Right renal cortex interstitium (tissue), 3 donors: ENCODE measurements at regions not wholly inside any gene's neighbourhood (a gene's known extent, or its start where the extent isn't known, plus 50 kb on each side); places are given as distances from the start of the nearest gene placed in this dataset.
"Not testable (repeated sequence)": the region's sequence is repeated elsewhere in the genome, so short reads cannot be mapped to it uniquely, and the experiment has no call there.

ENCODE experiments used
- DNase-seq, 3 donors: peaks; one replicate each; pipeline ENCODE4 v3.0.0-alpha.2; 2013; ENCODE audit warnings: low read depth in 3 of 3, low spot score in 2 of 3

- DNase-seq = not testable (repeated sequence)
Measured at GRCh38 chr9:96090630-96091029, 211.3 kb downstream of the HSD17B3 start.

- DNase-seq = no peak
Measured at GRCh38 chr9:96089452-96090085, 212.4 kb downstream of the HSD17B3 start.

GRCh38 chr9:96088510-96088909 lies 213.0 kb downstream of the ERCC6L2 start:
- DNase-seq = no peak

GRCh38 chr9:96087669-96088299 lies 212.3 kb downstream of the ERCC6L2 start:
- DNase-seq = peak; percentile 41 to 70 (median 45)

- no peak for DNase-seq
Measured at GRCh38 chr9:96086936-96087571, 211.6 kb downstream of the ERCC6L2 start.

- no peak for DNase-seq
Measured at GRCh38 chr9:96085491-96086143, 210.1 kb downstream of the ERCC6L2 start.

GRCh38 chr9:96084331-96084734 lies 208.8 kb downstream of the ERCC6L2 start:
- DNase-seq = no peak

- no peak for DNase-seq
Measured at GRCh38 chr9:96082516-96083232, 207.2 kb downstream of the ERCC6L2 start.

GRCh38 chr9:96080364-96080763 lies 204.9 kb downstream of the ERCC6L2 start:
- no peak for DNase-seq

- DNase-seq = no peak
Measured at GRCh38 chr9:96079779-96080178, 204.3 kb downstream of the ERCC6L2 start.

- DNase-seq = no peak
Measured at GRCh38 chr9:96078897-96079490, 203.5 kb downstream of the ERCC6L2 start.

GRCh38 chr9:96075757-96076156 lies 200.3 kb downstream of the ERCC6L2 start:
- DNase-seq = no peak

GRCh38 chr9:96075111-96075510 lies 199.6 kb downstream of the ERCC6L2 start:
- DNase-seq = no peak

GRCh38 chr9:96073531-96074480 lies 198.3 kb downstream of the ERCC6L2 start:
- DNase-seq = no peak

GRCh38 chr9:96072930-96073329 lies 197.4 kb downstream of the ERCC6L2 start:
- no peak for DNase-seq

- no peak for DNase-seq
Measured at GRCh38 chr9:96071815-96072124, 196.3 kb downstream of the ERCC6L2 start.

GRCh38 chr9:96071076-96071814 lies 195.8 kb downstream of the ERCC6L2 start:
- DNase-seq = no peak

GRCh38 chr9:96069629-96070220 lies 194.2 kb downstream of the ERCC6L2 start:
- DNase-seq = no peak

GRCh38 chr9:96068511-96068910 lies 193.0 kb downstream of the ERCC6L2 start:
- no peak for DNase-seq
